Amygdala (tissue), 56 donors: ENCODE measurements at regions not wholly inside any gene's neighbourhood (a gene's known extent, or its start where the extent isn't known, plus 50 kb on each side); places are given as distances from the start of the nearest gene placed in this dataset.
A peak's percentile ranks its signal among the peaks of the same experiment; 100 is the strongest.
"Not testable (repeated sequence)": the region's sequence is repeated elsewhere in the genome, so short reads cannot be mapped to it uniquely, and the experiment has no call there.

Experiments used
- DNase-seq, 56 donors: peaks; one replicate each; lab custom pipeline; 2025; lab: John Stamatoyannopoulos, UW

- no peak for DNase-seq
These were observed 52.6 kb upstream of the AGA start for GRCh38 chr4:177494791-177495190.

- not testable (repeated sequence) for DNase-seq
These were observed 53.4 kb upstream of the AGA start for GRCh38 chr4:177495626-177496025.

DNA sequence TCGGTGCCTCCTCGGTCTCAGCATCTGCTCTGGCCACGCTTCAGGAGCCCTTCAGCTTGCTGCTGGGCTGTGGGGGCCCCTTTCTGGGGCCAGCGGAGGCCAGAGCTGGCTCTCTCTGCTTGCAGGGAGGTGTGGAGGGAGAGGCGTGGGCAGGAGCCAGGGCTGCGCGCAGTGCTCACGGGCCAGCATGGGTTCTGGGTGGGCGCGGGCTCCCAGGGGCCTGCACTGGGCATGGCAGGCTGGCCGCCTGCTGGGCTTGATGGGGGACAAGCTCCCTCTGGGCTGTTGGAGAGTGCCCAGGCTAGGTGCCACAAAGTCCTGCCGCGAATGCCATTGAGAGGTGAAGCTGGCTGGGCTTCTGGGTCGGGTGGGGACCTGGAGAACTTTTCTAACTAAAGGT lies 57.3 kb upstream of the AGA start:
- no peak for DNase-seq

GRCh38 chr4:177505171-177505615 lies 63.0 kb upstream of the AGA start:
- DNase-seq: no peak

GRCh38 chr4:177508662-177509061 lies 66.4 kb upstream of the AGA start:
- no peak for DNase-seq

DNA sequence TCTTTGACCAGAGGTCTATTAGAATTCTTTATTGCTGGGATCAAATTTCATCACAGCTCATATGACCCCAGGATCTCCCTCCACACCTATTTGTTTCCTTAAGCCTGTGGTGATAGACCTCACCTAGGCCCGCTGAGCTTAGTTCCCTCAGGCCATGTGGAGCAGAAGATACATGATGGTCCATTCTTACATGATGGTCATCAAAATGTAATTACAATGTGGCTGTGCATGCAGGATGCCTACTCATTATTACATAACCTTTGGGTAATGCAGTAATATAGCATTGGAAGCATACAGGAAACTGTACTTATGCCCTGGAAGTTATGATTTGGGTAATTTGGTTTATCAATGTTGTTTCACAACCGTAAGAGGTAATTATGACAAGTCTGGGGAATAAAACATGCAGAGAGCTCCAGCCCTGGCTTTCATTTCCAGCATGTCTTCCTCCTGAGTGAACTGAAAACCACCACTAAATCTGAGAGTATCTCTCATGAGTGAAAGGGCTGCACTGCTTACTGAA lies 67.0 kb upstream of the AGA start:
- DNase-seq: no peak

- DNase-seq: no peak
These were observed 69.4 kb upstream of the AGA start for GRCh38 chr4:177511611-177512010.

DNA sequence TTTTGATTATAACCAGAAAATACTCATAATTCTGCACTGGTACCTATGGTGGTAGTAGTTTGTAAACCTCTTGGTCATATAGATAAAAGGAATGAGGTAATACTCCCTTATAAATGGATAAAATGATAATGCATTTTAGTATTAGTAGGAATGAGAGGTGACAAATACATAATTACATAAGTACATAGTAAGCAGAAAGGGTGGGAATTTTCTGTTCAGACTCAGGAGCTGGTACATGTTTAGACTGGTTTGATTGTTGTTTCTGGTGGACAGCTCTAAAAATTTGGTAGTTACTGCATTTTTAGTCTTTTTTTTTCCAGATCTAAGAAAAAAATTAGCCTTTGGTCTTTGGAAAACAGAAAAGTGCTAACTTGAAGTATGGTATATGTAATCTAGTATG lies 70.4 kb upstream of the AGA start:
- DNase-seq: no peak

DNA sequence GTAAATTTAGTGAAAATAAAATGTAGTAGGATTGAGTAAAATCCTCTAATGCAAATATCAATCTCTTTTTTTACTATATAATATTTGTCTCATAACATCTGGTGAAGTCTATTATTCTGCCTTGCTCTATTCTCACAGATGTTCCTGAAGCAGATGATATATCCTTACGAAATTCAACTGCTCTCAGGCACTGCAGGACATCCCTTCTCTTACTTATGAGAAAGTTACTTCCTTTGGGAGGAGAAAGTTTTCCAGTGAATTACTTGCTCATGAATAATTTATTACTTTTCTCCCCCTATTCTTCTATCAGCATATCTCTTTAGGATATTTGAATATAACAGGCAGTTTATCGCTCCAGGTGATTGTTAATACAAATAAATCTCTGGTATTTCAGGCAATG lies 75.6 kb upstream of the AGA start:
- DNase-seq: no peak

DNA sequence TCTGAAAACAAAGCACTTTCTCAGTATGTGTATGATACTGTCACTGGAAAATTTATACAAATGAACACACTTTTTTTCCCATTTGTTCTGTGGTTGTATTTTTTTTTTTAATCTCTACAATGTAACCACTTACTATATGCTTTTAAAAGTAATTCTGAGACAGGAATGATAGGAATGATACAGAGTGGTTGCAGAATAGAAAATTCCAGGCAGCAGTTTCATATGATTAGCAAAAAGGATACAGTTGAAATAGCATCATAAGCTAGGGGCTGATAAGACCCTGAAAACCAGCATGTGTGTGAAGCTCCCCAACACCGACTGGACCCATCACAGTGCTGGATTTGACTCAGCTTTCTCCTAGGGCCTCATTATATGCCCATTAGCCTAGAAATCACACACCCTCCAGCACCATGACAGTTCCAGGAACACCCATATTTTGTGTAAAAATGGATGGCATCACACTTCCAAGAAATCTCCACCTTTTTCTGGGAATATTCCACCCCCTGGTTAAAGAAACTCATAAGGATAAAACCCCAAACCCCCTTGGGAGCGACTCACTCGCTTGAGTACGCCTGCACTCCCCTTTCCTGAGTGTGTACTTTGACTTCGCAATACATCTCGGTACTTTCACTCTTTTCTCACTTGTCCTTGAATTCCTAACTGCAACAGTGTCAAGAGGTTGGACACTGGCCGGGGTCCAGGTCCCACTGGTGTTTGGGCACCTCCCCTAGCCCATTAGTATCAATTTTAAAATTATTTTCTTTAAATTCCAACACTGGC lies 77.4 kb upstream of the AGA start:
- DNase-seq: no peak

- DNase-seq: no peak
These were observed 86.4 kb upstream of the AGA start for GRCh38 chr4:177528620-177529019.

DNA sequence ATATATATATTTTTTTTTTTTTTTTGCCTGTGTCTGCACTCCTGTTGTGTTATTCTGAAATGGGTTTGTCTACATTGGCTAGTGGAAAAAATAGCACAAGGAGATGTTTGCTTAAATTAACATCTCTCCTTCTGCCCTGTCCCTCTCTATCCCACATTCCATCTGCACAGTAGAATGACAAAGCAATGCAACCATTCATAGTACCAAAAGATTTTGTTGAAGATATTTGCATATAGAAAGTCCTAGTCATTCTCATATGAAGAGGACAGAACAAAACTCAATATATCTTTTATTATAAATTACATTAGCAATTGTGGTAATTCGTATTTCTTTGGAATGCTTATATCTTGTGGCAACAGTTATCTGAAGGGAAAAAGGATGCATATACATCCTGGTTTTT lies 88.3 kb upstream of the AGA start:
- DNase-seq: no peak

DNA sequence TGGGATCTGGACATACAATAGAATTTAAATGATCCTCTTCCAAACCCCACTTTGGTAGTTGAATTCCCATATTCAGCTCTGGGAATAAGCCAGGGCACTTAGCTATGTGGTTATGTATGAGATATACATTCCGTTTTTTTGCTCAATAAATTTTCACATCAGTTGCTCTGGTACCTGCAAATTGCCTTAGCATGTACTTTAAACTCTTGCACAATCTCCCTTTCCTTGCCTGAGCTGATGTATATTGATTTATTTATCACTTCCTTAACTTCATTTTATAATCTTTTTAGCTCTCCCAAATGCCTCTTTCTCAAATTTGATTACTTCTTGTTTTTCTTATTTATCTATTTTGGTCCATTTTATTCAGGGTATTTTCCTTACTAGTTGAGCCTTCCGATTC lies 90.1 kb upstream of the AGA start:
- DNase-seq: no peak

DNA sequence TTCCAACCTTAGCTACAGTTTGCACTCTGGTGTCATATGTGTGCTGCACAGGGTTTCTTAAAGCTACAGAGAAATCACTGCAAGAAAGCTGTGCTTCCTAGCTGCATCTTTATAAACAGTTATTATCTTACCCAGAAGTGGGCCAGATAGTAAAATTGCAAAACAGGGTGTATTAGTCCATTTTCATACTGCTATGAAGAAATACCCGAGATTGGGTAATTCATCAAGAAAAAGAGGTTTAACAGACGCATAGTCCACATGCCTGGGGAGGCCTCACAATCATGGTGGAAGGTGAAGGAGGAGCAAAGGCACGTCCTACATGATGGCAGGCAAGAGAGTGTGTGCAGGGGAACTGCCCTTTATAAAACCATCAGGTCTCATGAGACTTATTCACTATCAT lies 92.6 kb upstream of the AGA start:
- not testable (repeated sequence) for DNase-seq

DNA sequence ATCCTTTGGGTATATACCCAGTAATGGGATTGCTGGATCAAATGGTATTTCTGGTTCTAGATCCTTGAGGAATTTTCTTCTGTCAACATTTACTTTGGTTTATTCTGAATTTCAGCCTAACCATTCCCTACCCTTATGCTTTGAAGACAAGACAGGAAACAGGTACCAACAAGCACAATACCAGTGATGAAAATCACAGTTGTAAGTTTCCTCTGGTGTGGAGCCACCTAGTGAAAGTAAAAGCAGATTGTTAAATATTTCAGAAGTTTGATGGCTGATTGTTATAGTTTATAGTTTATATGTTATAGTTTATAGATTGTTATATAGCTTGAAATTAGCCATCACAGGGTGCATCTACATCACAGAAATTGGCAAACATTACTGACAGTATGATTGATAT lies 104.5 kb upstream of the AGA start:
- no peak for DNase-seq

- no peak for DNase-seq
These were observed 105.7 kb upstream of the AGA start for GRCh38 chr4:177547985-177548384.

DNA sequence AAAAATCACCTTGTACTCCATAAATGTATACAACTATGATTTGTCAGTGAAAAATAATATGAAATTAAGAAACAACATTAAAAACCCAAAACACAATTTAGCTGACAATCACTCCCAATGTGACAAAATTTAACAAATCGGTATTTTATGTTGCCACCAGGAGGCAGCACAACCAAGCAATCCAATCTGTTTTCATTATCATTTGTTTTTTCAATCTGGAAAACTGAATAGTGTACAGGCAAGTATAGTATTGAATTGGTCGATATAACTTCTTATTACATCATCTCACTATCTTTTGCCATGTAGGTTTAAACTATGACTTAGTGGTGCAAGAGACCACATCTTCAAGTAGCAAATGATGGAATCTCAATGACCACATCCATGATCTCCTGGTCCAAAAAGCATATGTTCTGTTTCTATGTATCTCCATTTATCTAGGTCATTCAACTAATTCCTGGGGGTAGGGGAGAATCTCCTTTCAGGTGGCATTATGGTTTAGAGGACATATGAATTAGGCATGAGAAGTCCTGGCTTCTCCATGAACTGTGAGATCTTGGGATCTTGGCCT lies 112.9 kb upstream of the AGA start:
- DNase-seq: peak in 2 of 56 donors; percentile 1 to 12

GRCh38 chr4:177557416-177557815 lies 115.2 kb upstream of the AGA start:
- DNase-seq: no peak

DNA sequence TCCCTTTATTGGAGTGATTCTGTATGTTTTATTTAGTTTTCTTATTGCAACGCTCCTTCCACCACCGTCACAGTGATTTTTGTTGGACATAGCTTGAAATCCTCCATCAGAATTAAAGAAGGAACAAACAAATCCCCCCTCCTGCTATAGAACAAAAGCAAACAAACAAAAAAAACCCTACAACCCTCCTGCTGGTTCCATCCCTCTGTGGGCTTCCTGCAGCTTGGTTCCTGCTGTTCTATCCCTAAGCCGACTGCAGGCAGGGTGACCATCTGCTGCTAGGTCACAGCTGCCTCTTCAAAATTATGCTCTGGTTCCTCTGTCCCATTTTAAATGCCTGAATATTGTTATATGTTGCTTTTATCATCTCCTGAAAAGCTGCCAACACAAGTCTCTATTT lies 116.8 kb upstream of the AGA start:
- DNase-seq: no peak

DNA sequence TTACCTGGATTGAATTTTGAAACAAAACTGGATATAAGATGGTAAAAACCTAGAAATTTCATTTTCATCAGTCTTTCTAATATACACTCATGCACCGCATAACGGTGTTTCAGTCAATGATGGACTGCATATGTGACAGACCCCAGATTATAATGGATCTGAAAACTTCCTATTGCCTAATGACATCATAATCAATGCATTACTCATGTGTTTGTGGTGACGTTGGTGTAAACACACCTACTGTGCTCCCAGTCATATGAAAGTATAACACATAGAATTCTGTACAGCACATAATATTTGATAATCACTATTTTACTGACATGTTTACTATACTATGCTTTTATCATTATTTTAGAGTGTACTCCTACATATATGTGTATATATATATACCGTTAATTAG lies 119.9 kb upstream of the AGA start:
- no peak for DNase-seq

GRCh38 chr4:177562859-177563258 lies 120.6 kb upstream of the AGA start:
- DNase-seq: no peak

DNA sequence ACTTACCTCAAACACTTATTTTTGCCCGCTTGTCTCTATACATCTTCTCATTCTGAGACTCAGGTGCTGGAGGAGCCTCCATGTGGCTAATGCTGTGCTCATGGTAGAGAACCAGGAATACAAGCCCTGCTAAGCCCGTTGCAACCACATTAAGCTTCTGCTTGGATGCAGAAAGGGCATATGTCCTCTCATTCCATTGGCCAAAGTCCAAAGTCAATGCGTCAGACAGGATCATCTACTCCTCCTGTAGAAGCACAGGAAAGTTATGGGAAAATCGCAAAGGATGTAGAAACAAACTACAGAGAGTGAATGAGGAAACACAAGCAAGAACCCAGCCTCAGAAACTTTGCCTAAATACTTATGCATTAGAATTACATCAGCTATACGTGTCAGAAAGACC lies 124.5 kb upstream of the AGA start:
- DNase-seq: no peak
